GM21390 (cell line): ENCODE measurements at regions not wholly inside any gene's neighbourhood (a gene's known extent, or its start where the extent isn't known, plus 50 kb on each side); places are given as distances from the start of the nearest gene placed in this dataset.
A peak's percentile ranks its signal among the peaks of the same experiment; 100 is the strongest.

Experiments used
- ATAC-seq: cut with Tn5 transposase; IDR thresholded peaks from one replicate; pipeline ENCODE4 v1.9.1; 2021; ENCODE audit not compliant: unreplicated experiment

GRCh38 chr13:82447416-82448077 is 1434.7 kb downstream of the SLITRK1 start:
- no peak for ATAC-seq

GRCh38 chr13:82439159-82439904 is 1442.9 kb downstream of the SLITRK1 start:
- ATAC-seq: no peak

DNA sequence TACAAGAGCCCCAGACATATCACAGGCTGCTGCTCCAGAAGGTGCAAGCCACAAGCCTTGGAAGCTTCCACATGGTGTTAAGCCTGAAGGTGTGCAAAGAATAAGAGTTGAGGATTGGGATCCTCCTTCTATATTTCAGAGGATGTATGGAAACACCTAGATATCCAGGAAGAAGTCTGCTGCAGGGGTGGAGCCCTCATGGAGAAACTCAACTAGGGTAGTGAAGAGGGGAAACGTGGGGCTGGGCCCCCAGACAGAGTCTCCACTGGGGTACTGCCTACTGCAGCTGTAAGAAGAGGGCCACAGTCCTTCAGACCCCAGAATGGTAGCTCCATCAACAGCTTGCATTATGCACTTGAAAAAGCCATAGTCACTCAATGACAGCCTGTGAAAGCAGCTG is 1444.0 kb downstream of the SLITRK1 start:
- ATAC-seq: no peak

DNA sequence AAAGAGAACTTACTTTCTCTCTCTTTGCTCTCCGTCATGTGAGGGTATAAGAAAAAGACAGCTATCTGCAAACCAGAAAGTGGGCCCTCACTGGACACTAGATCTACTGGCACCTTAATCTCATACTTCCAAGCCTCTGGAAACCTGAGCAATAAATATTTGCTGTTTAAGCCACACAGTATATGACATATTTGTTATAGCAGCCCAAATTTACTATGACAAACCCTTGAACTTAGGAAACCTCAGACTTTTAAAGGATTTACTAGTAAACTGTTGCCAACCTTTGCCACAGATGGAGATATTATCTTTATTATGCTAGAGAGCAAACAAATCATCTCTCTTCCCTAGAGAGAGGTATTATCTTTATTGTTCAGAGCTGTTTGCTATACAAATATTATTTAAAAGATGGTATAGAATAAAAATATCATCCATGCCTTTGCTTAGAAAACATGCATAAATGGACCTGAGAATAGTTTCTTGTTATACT is 1446.1 kb downstream of the SLITRK1 start:
- ATAC-seq: no peak

DNA sequence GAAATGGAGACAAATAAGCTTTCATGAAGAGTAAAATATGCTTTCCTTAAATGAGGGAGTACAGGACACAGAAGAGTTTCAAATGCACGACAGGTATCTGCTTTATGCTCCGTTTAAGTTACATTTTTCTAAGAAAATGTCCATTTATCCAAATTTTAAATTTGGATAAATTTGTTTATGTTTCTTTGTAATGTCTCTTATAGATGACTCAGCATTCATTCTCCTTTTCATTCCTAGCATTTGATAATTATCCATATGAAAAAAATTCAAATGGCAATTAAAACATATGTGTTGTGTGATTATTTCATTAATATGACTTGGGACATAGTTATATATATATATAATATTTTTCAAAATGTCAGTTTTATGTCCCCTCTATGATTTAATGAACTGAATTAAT is 1449.3 kb downstream of the SLITRK1 start:
- ATAC-seq: no peak

DNA sequence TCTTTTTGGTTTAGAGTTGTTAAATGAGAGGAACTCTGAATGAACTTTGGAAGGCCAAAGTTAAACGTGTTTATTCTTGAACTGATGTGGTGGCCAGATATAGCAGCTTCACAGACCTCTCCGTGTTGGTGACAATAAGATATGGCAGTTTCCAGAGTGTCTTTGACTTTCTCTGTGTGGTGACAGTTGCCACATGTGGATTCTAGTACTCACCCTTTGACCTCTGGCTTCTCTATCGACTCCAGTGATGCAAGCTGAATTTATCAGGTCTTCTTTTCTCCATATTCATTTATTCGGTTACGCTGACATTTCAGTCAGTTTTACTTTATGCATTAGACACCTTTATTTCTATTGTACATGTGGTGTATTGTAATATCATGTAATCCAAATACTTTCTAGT is 1469.5 kb downstream of the SLITRK1 start:
- no peak for ATAC-seq

GRCh38 chr13:82407321-82407720 is 1475.0 kb downstream of the SLITRK1 start:
- ATAC-seq: no peak

DNA sequence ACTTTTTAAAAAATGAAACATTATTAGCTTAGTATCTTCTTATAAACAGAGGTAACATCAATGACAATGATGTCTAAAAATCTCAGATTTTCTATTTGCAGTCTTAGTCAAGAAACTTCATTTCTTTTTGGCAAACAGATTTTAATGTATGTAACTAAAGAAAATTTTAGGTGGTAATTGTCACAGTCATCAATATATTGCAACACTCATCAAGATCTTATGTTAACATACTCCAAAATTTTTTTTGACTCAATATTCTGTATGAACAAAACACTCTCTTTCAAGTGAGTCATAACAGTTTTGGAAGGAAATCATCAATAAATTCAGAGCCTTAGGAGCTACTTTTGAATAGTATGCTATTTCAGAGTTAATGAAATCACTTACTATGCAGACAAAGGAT is 1507.6 kb downstream of the SLITRK1 start:
- no peak for ATAC-seq

- no peak for ATAC-seq
Observed at GRCh38 chr13:82370316-82370715, 1512.0 kb downstream of the SLITRK1 start.

- no peak for ATAC-seq
Observed at GRCh38 chr13:82364525-82364924, 1517.7 kb downstream of the SLITRK1 start.

DNA sequence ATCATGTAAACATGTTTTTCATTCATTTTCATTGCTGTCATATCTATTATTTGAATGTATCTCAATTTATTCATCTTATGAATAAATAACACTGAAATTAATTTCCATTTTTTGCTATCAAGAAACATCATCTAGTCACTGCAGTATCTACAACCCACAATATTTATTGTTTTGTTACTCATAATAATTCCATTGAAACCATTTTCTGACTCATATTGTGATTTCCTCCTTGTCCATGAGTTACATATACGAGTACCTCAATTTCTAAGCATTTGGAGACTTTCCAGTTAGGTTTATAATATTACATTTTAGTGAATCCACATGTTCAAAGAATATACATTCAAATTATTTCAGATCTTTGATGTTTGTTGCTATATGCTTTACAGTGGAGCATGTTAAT is 1524.0 kb downstream of the SLITRK1 start:
- no peak for ATAC-seq

GRCh38 chr13:82356667-82357410 is 1525.4 kb downstream of the SLITRK1 start:
- no peak for ATAC-seq

- ATAC-seq: no peak
Observed at GRCh38 chr13:82344867-82345266, 1537.4 kb downstream of the SLITRK1 start.

DNA sequence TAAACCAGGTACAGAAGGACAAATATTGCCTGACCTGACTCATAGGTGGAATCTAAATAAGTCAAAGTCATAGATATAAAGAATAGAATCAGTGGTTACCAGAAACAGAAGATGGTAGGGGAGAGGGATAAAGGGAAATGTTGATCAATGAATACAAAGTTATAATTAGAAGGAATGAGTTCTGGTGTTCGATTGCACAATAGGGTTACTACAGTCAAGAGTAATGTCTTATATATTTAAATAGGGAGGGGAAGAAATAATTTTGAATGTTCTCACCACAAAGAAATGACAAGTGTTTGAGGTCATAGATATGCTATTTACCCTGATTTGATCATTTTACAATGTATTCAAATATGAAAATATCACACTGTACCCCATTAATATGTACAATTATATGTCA is 1541.2 kb downstream of the SLITRK1 start:
- no peak for ATAC-seq

DNA sequence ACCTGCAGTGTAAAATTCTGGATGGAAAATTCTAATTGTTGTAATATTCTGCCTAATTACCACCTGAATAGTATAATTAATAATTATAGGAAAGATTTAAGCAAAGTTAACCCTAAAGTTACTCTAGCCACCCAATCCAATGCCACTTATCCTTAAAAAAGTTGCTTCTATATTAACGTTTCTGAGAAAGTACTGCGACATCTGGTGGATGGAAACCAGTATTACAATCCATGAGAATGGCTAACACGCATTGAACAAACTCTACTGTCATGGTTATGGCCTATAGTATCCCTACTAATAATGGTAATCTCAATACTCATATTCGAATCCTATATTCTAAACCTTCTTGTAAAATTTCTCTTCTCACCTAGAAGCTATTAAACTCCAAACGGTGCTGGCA is 1551.8 kb downstream of the SLITRK1 start:
- peak; percentile 50 for ATAC-seq

DNA sequence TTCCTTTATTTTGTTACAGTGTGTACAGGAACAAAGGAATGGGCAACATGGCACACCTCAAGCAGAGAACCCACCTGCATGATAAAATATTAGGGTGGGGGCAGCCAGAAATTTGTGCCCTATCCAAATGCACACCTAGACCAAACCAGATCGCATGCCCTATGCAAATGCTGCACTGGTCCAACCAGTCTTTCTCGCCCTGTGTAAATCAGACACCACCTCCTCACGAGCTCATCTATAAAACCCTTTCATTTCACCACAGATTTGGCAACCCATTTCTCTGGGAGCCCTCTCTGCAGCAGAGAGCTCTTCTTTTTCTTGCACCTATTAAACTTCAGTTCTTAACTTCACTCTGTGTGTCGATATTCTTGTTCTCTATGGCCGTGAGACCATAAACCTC is 1559.2 kb downstream of the SLITRK1 start:
- ATAC-seq: no peak

- ATAC-seq: no peak
Observed at GRCh38 chr13:82305588-82305987, 1576.7 kb downstream of the SLITRK1 start.

DNA sequence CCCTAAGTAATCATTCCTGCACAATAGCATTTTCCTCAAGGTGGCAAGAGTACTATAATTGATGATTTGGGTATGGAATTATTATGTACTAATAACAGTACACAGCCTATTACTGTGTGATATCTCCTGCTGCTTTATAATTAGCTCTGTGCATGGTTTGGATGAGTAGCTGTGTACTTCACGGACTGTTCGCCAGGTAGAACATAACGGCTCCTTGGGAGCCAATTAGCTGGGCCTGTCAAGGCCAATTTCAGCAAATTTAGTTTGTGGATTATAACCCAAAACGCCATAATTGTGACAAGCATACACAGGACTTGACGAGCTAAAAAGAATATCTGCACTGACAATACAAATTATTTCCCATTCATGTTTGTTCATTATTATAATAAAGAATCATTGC is 1584.2 kb downstream of the SLITRK1 start:
- no peak for ATAC-seq

DNA sequence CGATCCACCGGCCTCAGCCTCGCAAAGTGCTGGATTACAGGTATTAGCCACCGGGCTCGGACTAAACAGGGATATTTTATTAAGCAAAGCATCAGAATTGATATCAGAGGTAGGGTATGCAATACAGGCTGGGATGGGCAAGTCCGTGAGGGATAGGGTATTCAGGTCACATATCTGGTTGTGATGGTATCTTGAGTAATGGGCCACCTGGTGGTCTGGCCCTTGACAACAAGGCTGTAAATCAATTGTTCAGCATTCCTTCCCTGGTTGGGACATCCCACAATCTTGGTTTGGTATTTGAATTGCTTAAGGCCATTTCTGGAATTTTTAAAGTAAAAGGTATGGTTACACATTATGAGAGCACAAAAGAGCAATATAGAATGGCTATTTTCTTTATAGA is 1588.0 kb downstream of the SLITRK1 start:
- ATAC-seq: no peak

GRCh38 chr13:82292334-82292733 is 1589.9 kb downstream of the SLITRK1 start:
- no peak for ATAC-seq

GRCh38 chr13:82291852-82292251 is 1590.4 kb downstream of the SLITRK1 start:
- no peak for ATAC-seq

- no peak for ATAC-seq
Observed at GRCh38 chr13:82275644-82276043, 1606.6 kb downstream of the SLITRK1 start.
